ENCODE measurements at regions not wholly inside any gene's neighbourhood (a gene's known extent, or its start where the extent isn't known, plus 50 kb on each side); places are given as distances from the start of the nearest gene placed in this dataset.

DNA sequence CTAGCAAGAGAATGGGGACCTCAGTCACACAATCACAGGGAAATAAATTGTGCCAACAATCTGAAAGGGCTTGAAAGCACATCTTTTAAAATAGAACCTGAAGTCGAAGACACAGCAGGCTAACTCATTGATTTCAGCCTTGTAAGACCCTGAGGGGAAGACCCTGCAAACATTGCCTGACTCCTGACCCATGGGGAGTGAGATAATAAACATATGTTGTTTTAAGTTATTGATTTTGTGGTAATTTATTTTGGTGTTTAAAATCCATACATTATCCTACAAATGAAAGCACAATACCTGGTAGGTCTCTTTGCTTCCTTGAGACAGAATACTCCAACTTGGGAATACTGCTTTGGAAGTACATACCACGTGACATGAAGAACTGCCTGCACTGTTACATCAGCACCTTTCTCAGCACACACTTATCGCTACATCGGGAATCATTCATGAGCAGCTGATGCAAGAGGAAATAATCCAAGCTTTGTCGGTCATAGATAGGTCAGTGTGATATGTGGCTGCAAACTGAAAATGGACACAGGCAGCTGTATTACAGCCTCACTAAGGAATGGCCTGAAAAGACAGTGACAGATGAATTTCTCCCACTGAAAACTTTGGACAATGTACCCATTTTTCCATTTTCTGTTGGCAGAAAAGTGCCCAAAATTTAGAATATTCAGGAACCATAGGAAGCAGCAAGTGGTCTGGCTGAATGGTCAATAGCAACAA is 494.5 kb upstream of the MAP2 start:
- TF ChIP-seq EZH2 (IDR thresholded peaks at IDR 0.05; ENCODE audit: low read depth, low read length, severe bottlenecking), result no peak
- TF ChIP-seq BCL11A (IDR thresholded peaks at IDR 0.05; ENCODE audit: low read depth in 2 of 2, low read length in 2 of 2), result no peak
- no peak for TF ChIP-seq CTCF (IDR thresholded peaks at IDR 0.05; ENCODE audit: control extremely low read depth in 1 of 3, insufficient read depth in 1 of 3, low read depth in 1 of 3, low read length in 3 of 3)
- no peak for TF ChIP-seq RAD21 (IDR thresholded peaks at IDR 0.05 in 1 of 2, conservative IDR thresholded peaks at IDR 0.05 in 1 of 2; ENCODE audit: low read depth in 2 of 2, low read length in 2 of 2)
- TF ChIP-seq GTF2F1 (IDR thresholded peaks at IDR 0.05; ENCODE audit: borderline replicate concordance, low read depth, low read length), result no peak
- TF ChIP-seq POU5F1 (IDR thresholded peaks at IDR 0.05; ENCODE audit: low read depth, low read length), result no peak
- no peak for TF ChIP-seq ZNF274 (IDR thresholded peaks at IDR 0.05; ENCODE audit: borderline replicate concordance, extremely low read depth, low read length)
- TF ChIP-seq POLR2AphosphoS5 (IDR thresholded peaks at IDR 0.05; ENCODE audit: low read depth, low read length), result no peak
- no peak for TF ChIP-seq SUZ12 (IDR thresholded peaks at IDR 0.05; ENCODE audit: low read length)
